GM18502 (cell line): ENCODE measurements at regions not wholly inside any gene's neighbourhood (a gene's known extent, or its start where the extent isn't known, plus 50 kb on each side); places are given as distances from the start of the nearest gene placed in this dataset.

Experiments used
- ATAC-seq: cut with Tn5 transposase; IDR thresholded peaks from one replicate; pipeline ENCODE4 v1.9.1; 2021; ENCODE audit warnings: mild to moderate bottlenecking; ENCODE audit not compliant: unreplicated experiment, poor library complexity

DNA sequence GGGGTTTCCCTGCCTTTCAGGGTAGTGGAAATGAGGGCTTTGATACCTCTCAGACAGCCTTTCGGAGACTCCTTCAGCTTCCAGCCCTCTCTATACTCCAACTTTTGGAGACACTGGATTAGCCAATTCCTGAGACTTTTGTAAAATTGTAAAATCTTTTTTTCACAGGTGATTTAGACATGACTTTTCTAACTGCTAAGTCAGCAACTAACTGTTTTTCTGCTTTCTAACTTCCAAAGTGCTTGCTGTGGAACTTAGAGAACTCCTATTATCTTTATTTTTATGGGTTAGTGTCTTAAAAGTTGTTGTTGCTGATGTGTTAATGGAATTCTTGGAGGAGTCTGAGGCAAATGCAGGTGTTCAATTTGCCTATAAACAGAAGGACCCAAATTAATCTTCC is 616.7 kb upstream of the ID2 start:
- ATAC-seq, result no peak

DNA sequence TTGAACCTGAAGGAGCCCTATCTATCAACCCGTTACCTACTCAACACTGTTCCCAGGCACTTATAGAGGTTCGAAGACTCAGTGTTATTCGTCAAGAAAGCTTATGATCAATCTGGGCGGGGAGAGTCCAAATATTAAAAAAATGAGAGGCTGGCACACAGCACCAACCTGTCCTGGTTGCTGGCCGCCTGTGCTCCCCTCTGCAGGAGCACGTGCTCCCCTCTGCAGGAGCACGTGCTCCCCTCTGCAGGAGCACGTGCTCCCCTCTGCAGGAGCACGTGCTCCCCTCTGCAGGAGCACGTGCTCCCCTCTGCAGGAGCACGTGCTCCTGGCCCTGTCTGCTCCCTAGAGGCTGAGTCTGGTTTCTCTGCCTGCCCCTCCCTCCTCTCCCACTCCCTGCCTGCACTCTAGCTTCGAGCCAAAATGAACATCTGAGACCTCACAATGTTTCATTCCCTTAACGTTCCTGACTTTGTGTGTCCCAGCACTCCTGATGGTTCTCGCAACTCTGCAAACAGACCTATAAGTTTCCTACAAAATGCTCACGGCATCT is 614.0 kb upstream of the ID2 start:
- ATAC-seq, result no peak

GRCh38 chr2:8072907-8073306 is 608.9 kb upstream of the ID2 start:
- ATAC-seq, result no peak

DNA sequence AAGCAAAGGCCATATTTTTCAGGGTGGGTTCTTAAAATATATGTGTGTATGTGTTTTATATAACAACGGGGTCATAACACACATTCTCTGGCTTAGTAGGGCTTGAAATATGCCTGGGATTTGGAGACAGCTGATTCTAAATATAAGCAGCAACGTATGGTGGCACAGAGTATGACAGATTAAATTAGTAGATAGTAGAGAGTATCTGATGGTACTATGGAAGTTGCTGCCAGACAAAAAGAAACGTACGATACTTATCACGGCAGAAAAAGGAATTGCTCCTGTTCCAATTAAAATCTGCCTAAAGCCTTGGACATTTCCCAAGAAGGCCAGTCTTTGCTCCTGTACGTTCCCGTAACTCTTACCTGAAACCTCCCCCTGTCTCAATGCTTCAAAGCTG is 607.9 kb upstream of the ID2 start:
- ATAC-seq, result no peak

- ATAC-seq, result no peak
Measured at GRCh38 chr2:8076448-8077342, 605.2 kb upstream of the ID2 start.

- ATAC-seq, result no peak
Measured at GRCh38 chr2:8078705-8079104, 603.2 kb upstream of the ID2 start.

DNA sequence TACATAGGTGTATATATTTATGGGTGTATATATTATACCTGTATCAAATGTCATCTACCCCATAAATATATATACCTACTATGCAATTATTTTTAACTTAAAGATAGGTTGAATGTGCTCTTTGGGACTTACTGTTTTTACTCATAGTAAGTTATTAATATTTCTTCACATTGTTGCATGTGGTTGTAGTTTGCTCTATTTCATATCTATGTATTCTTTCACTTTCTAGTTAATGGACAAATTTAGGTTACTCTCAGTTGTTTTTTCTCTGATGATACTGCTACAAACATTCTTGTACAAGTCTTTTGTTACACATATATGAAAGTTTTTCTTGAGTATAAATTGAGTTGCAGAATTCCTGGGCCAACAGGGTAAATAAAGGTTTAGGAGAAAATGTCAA is 601.8 kb upstream of the ID2 start:
- ATAC-seq, result no peak

DNA sequence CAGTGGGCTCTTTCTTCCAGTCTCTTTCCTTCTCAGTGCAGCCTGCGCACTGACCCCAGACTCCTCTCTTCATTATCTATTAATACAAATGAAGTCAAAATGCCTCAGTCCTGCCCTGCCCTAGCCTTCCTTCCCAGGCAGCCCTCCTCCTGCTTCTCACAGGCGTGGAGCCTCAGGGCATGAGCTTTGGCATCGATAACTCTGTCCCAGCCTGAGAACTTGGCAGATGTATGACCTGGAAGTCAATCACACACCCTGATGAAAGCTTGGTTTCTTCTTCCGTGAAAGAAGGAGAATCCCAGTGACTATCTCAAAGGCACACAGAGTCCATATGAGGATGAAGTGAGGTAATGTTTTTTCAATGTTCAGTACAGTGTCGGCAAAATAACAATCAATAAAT is 600.7 kb upstream of the ID2 start:
- ATAC-seq, result no peak

- no peak for ATAC-seq
Measured at GRCh38 chr2:8082840-8083239, 599.0 kb upstream of the ID2 start.

DNA sequence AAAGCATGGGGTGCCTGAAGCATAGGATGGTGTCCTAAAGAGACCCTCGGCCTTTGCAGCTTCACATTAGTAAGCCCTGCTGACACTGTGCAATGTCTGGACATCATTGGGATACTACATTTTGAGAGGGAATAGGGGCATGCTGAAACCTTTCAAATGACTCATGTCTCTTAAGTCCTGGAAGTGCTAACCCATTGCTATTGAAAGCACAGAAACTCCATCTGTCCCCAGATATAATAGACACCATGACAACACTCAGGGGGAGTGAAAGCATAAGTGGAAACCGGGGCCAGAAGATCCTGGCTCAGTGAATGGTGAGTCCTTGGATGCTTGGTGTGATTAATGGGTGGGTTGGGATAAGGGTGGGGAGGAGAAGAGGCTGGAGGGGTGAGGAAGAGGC is 595.5 kb upstream of the ID2 start:
- no peak for ATAC-seq

- no peak for ATAC-seq
Measured at GRCh38 chr2:8086796-8087479, 594.9 kb upstream of the ID2 start.

GRCh38 chr2:8087480-8087840 is 594.4 kb upstream of the ID2 start:
- ATAC-seq, result no peak

DNA sequence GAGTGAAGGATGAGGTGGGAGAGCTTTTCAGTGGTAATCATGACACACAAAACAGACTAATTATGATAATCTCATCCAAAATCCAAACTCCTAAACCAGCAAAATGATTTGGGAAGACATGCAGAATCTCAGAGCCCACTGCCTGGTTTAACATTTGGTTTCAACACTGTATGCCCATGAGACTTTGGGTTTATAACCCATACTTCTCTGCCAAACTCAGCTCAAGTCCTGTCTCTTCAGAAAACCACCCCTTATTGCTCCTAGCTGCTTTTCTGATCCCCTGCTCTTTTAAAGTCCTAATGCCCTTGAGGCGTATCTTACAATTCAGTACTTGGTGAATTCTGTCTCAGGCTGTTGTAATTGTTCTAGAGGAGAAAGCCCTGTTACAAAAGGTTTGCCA is 593.0 kb upstream of the ID2 start:
- ATAC-seq, result no peak

DNA sequence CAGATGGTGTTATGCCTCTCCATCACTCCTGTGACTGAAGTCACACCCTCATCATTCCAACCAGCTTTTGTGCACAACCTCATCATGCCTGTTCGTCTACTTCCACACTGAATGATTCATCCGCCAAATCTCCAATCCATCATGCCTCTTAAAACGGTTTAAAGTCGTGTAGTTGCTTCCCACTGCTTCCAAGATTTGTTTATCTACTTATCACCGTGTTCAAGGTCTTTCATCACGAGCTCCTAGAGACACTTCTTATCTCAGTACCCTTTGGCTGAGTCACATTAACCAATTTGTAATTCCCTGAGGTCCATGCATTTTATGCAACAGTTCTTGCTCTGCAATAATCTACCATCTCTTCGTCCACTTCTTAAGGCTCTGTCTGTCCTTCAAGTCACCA is 592.3 kb upstream of the ID2 start:
- ATAC-seq, result no peak

DNA sequence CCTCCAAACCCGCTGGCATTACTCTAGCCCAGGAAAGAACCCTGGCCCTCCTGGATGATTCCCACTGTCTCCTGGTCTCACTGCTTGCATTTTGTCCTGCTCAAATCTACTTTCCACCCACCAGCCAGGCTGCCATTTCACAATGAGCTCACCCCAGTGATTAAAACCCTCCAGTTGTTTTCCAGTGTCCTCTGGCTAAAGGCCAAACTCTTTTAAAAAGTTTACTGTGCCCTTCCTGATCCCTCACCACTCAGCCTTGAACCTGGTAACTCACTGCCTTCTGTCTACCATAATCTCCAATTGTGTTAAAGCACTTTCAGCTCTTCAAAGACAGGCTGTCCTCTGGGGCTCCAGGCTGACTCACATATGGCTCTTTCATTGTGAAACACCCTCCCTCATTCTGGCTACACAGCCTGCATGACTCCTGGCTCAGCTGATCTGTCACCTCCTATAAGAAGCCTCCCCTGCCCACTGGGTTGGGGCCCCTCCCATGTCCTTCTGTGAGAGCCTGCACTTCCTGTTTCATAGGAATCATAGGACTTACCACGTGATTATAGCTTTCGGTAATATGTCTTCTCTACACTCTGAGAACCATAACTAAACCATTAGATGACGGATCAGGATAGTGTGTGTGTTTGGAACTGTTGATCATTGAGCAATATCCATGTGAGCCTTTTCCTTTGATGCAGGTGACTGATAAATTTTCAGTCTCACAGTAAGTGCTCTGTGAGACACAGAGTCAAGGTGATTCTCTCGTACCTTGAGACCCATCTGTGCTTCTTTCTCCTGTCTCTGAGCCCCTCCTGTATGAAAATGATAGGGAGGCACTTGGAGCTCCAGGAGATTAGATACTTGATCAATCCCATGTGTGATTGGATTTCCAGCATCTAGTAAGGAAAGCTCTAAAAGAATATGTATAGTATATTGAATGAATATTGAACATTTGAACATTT is 590.8 kb upstream of the ID2 start:
- no peak for ATAC-seq

DNA sequence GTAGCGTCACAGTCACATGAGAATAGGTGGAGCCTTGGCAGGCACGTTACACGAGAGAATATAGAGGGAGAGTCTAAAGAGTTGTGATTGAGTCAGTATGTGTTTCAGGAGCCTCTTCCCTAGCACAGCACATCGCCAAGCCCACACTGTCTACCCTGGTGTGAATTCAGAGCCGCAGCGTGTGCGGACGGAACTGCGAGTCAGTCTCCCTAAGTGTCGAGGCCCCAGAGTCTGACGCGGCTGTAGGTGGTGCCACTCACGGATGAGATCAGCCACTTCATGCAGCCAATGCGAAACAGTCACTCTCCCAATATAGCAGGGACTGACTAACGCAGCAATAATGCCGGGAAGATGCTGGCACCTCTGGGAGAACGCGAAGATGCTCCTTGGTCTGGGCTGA is 587.3 kb upstream of the ID2 start:
- ATAC-seq, result no peak

DNA sequence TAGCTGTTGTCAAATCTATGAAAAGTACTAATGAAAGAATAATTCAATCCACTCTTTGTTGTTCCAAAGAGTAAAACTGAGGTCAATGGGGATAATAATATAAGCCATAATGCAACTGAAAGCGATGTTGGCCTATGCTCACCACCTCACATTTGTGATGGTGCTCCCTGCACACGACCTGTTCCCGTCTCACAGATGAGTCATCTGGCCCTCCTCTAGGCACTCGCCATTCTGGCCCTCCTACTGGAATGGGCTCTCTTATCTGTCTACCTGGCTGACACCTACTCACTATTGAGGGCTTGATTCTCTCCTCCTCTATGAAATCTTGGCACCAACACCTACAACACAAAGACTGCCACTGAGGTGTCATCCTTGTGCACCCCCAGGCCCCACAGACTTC is 585.9 kb upstream of the ID2 start:
- no peak for ATAC-seq

GRCh38 chr2:8096484-8096883 is 585.4 kb upstream of the ID2 start:
- no peak for ATAC-seq

GRCh38 chr2:8098476-8099266 is 583.2 kb upstream of the ID2 start:
- ATAC-seq, result no peak

DNA sequence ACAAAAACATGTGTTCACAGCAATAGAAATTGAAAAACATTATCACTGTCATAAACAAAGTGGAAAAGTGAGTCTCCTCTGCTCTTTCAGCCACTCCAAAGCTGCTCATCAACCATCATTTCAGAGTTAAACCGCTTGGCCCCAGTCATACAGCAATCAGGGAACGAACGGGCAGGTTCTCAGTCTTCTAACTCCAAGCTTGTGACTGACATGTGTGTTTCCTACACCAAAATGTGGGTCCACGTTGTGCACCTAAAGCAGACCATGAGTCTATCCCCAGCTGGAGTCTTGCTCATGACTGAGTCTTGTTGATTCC is 582.6 kb upstream of the ID2 start:
- no peak for ATAC-seq
